GM12874 (cell line): ENCODE measurements at regions not wholly inside any gene's neighbourhood (a gene's known extent, or its start where the extent isn't known, plus 50 kb on each side); places are given as distances from the start of the nearest gene placed in this dataset.

Source experiments
- CTCF ChIP-seq: IDR thresholded peaks from 2 replicates; pipeline ENCODE4 v1.5.1; 2011; ENCODE audit warnings: low read depth, mild to moderate bottlenecking, control low read depth, low read length, moderate library complexity; ENCODE audit not compliant: insufficient read depth

- TF ChIP-seq CTCF, result no peak
Observed at GRCh38 chr14:30410986-30411385, 148.0 kb upstream of the G2E3 start.

GRCh38 chr14:30417121-30417520 lies 141.8 kb upstream of the G2E3 start:
- no peak for TF ChIP-seq CTCF

- TF ChIP-seq CTCF, result no peak
Observed at GRCh38 chr14:30417999-30418398, 141.0 kb upstream of the G2E3 start.

GRCh38 chr14:30419037-30419436 lies 139.9 kb upstream of the G2E3 start:
- no peak for TF ChIP-seq CTCF

- no peak for TF ChIP-seq CTCF
Observed at GRCh38 chr14:30420515-30420914, 138.4 kb upstream of the G2E3 start.

GRCh38 chr14:30426463-30426862 lies 132.5 kb upstream of the G2E3 start:
- no peak for TF ChIP-seq CTCF

- TF ChIP-seq CTCF, result no peak
Observed at GRCh38 chr14:30427401-30427800, 131.6 kb upstream of the G2E3 start.

GRCh38 chr14:30427846-30428245 lies 131.1 kb upstream of the G2E3 start:
- TF ChIP-seq CTCF, result no peak
